Astrocyte of the spinal cord (primary cell): ENCODE measurements at regions not wholly inside any gene's neighbourhood (a gene's known extent, or its start where the extent isn't known, plus 50 kb on each side); places are given as distances from the start of the nearest gene placed in this dataset.

Source experiments
- DNase-seq: peaks from one replicate; pipeline ENCODE4 v3.0.0; 2011; ENCODE audit warnings: low read depth, low spot score
- H3K4me3 ChIP-seq: 2 replicates; pipeline ENCODE4 v1.5.1; 2011; ENCODE audit warnings: low read depth, mild to moderate bottlenecking, low read length, moderate library complexity
- in situ Hi-C: cut with HindIII; loops from 2 replicates; pipeline ENCODE4 v1.10.0; 2017; ENCODE audit warnings: low sequenced_read_pairs
- TF ChIP-seq, protein P1 (sequence below): IDR thresholded peaks from 2 replicates; pipeline ENCODE4 v1.5.1; 2012; ENCODE audit warnings: low read depth, mild to moderate bottlenecking, low read length, inconsistent platforms

DNA sequence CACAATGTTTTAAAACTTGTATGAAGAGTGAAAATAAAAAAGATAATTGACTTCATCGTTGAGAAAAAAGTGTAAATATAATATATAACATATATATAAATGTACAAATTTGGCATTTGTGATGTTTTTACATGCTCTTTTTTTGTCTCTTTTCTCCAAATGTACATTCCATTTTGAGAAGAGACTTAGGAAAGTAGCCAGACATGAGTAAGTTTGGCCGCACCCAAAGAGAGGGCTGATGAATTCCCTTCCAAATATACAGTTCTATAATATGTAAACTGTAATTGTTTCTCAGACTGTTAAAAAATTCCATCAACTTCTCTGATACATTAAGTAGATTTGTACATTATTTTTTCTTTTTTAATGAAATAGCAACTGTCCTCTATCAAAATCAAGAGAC lies 193.2 kb upstream of the MAP3K1 start:
- no peak overlapping the region for H3K4me3 ChIP-seq

DNA sequence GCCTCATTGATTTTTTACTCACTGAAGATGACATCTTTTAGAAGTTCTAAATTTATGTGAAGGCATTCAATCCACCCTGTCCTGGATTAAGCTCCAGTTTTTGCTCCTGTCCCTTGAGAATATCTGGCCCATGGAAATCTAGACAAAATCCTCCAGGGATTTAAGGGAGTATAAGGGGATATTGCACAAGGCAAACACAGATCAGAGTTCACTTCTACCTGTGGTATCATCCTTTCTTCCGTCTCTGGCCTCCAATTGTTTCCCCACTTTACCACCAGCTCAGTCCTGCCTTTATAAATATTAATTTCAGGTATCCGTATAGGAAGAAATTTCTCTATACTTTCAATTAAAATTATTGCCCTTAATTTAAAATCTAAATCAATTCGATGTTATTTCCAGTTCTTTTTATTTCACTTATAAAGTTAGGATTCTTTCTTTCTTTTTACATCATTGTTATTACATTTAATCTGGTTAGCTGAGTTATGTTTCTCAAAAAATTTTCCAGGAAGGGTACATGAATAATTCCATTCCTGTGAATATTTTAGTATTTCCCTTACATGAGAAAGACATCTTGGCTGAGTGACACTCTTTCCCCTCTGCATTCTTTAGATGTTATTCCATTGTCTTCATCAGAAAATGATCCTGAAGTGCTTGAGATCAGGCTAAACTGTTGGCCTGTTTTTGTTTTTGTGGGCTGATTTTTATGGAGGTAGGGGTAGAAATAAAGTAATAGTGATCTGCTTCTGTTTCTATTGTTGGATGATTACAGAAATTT lies 194.3 kb upstream of the MAP3K1 start:
- in situ Hi-C loops, result no loop called here
- TF ChIP-seq, protein P1, sequence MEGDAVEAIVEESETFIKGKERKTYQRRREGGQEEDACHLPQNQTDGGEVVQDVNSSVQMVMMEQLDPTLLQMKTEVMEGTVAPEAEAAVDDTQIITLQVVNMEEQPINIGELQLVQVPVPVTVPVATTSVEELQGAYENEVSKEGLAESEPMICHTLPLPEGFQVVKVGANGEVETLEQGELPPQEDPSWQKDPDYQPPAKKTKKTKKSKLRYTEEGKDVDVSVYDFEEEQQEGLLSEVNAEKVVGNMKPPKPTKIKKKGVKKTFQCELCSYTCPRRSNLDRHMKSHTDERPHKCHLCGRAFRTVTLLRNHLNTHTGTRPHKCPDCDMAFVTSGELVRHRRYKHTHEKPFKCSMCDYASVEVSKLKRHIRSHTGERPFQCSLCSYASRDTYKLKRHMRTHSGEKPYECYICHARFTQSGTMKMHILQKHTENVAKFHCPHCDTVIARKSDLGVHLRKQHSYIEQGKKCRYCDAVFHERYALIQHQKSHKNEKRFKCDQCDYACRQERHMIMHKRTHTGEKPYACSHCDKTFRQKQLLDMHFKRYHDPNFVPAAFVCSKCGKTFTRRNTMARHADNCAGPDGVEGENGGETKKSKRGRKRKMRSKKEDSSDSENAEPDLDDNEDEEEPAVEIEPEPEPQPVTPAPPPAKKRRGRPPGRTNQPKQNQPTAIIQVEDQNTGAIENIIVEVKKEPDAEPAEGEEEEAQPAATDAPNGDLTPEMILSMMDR, result no peak
- peak; percentile 47 for DNase-seq
- H3K4me3 ChIP-seq, result no peak overlapping the region

More for the DNA sequence above, 193.2 kb upstream of the MAP3K1 start:
- TF ChIP-seq, protein P1, result no peak
- in situ Hi-C loops, result no loop called here
- no peak for DNase-seq

DNA sequence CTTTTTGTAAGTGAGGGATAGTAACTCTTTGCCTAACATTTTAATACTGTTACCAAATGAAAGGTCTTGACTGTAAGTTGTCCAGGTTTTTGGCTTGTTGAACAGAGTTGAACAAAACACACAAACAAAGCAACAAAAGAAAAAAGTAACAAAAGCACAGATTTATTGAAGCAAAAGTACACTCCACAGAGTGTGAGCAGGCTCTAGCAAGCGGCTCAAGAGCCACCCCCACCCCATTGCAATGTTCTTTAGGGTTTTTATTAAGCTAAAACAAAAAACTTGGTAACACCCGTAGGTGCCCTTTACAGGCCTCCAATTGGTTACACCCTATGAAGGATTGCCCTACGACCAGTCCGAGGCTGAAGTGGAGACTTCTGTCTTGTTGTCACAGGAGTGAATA lies 197.4 kb upstream of the MAP3K1 start:
- no peak overlapping the region for H3K4me3 ChIP-seq
- in situ Hi-C loops, result no loop called here
- DNase-seq, result no peak
- TF ChIP-seq, protein P1, result no peak

DNA sequence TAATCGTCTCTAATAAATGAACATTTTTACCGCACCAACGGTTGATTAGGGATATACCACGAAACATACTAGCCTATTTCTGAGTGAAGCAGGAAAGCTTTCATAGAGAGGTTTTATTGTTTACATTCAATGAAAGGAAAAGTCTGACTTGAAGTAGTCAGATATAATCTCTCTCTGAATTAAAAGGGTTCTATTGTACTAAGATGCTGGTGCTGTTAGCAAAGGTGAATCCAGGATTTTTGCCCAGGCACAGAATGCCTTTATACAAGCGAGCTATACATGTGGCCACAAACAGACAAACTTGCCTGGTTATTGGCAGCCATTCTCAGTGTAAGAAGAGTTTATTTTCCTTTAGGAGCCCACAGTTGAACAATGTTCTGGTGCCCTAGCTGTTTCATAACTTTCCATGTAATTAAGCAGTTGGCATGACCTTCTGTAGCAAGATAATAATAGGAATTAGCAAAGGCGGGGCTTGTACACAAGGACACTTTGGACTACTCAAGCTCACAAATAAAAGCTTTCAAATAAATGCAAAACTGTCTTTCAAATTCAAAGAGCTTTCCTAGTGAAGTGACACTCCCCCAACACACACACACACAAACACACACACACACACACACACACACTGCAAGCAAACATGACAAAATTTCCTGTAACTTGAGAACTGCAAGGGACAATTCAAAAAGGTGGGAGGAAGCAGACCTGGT lies 198.7 kb upstream of the MAP3K1 start:
- TF ChIP-seq, protein P1, result no peak
- H3K4me3 ChIP-seq, result no peak overlapping the region
- in situ Hi-C loops, result no loop called here
- DNase-seq, result no peak

DNA sequence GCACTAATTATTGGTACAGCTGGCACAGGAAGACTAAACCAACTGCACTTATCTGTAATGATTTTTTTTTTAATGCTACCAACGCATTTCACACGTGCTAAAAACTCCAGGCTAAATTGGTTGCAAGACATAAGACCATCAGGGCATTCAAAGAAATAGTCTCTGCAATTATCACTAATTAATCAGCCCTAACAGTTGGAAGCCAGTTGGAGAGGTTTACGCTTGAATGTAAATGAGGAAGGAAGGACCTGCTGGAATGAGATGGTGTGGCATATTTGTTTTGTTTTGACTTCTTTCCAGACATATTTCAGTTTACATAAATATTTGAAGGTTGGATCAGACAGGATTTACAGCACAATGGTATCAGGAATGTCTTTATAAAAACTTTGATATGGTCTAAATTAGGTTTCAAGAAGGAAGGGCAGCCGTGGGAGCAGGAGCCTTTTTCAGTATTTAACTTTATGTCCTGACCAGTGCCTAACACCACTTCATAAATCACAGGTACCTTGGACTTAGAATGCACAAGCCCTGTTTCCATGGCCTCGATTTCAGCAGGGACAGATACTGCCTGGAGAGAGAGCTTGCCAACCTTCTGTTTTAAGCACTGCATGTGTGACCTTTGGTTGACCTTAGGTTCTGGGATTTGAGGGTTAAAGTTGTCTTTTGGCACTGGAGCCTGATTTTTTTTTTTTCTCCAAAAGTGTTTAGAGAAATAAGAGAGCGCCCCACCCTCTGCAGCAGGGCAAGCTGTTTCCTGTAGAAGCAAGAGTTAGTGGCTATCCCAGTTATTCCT lies 199.8 kb upstream of the MAP3K1 start:
- no peak for DNase-seq
- in situ Hi-C loops, result no loop called here
- H3K4me3 ChIP-seq, result no peak overlapping the region
- TF ChIP-seq, protein P1, result no peak

DNA sequence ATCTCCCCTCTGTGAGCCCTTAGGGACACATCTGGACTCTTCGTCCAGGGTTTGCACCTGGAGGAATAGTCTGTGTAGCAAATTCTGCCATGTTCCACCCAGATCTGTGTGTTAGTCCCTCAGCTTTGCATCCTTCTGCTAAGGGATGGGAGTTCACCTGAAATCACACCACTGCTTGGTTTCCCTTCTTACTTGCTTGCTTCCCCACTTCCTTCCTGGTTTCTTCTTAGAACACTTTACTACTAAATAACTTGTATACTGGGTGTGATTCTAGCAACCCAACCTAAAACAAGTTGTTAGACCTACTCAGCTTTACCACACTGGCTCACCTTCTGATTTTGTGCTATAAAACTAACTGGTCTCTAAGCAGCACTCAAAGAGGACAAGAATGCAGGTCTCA lies 202.6 kb upstream of the MAP3K1 start:
- H3K4me3 ChIP-seq, result no peak overlapping the region
- in situ Hi-C loops, result no loop called here
- TF ChIP-seq, protein P1, result no peak
- DNase-seq, result no peak
